Fibroblast of upper back skin (primary cell): ENCODE measurements at regions not wholly inside any gene's neighbourhood (a gene's known extent, or its start where the extent isn't known, plus 50 kb on each side); places are given as distances from the start of the nearest gene placed in this dataset.

ENCODE experiments used
- DNase-seq: peaks from one replicate; pipeline ENCODE4 v3.0.0-alpha.2; 2013

GRCh38 chr4:171142045-171142444, 671.2 kb upstream of the GALNTL6 start:
- no peak for DNase-seq

DNA sequence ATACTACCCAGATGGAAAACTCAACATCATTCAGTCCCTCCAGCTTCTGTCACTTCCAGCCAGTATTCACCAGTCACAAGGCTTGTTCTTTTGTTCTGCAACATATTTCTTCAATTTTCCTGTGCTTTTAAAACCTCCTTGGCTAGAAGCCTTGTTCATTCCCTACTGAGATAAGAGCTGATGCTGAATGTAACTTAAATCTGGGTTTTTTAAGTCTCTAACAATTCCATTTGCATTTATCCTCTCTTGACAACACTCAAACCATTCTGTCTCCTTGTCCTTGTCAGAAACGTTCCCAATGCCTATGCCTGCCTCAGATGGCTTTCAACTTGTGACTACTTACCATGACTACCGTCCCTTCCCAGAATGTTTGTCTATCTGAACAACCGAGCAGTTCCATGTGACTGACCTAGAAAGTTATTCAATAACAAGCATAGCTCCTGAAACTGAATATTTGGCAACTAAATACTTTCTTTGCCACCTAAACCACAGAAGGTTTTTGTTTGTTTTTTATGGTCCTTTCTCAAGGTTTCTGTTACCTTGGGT, 682.9 kb upstream of the GALNTL6 start:
- DNase-seq, result no peak

- DNase-seq, result no peak
Observed at GRCh38 chr4:171118091-171118490, 695.1 kb upstream of the GALNTL6 start.

DNA sequence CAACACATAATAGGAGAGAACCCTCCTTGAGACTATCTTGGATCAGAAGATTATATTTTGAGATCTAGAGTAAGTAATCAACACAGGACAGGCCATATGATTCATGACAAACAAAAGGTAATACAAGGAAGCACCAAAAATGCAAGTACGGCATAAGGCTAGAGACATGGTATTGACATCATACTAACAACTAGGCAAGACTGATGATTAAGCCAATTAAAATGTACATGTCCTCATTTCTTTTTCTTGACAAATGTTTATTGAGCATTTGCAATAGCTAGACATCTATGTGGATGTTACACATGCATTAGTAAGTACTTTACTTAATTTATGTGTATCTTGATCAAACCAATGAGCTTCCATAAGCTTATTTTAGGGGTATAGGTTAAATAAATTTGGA, 695.7 kb upstream of the GALNTL6 start:
- DNase-seq, result no peak

DNA sequence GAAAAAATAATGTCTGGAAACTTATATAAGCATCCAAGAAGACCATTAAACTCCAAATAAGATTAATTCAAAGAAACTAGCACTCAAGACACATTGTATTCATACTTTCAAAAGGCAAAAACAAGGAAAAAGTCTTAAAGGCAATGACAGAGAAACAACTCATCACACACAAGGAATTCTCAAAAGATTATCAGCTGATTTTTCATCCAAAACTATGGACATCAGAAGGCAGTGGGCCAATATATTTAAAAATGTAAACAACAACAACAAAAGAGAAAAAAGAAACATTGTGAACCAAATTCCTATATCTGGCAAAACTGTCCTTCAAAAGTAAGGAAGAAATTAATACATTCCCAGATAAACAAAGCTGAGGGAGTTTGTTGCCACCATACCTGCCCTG, 711.4 kb upstream of the GALNTL6 start:
- no peak for DNase-seq

DNA sequence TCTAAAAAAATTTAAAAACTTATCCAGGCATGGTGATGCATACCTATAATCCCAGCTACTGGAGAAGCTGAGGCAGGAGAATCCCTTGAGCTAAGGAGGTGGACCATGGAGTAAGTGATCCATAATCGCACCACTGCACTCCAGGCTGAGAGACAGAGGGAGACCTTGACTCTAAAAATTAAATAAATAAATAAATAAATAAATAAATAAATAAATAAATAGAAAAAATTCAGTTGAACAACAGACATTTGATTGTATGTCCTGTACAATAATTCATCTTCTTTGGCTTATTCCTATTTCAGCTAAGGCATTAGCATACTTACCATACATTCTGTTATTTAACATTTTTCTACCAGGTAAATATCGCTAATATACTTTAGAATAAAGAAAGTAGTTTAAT, 726.1 kb upstream of the GALNTL6 start:
- no peak for DNase-seq

- no peak for DNase-seq
Observed at GRCh38 chr4:171067422-171067821, 745.8 kb upstream of the GALNTL6 start.

- DNase-seq, result no peak
Observed at GRCh38 chr4:171049380-171049779, 763.8 kb upstream of the GALNTL6 start.

DNA sequence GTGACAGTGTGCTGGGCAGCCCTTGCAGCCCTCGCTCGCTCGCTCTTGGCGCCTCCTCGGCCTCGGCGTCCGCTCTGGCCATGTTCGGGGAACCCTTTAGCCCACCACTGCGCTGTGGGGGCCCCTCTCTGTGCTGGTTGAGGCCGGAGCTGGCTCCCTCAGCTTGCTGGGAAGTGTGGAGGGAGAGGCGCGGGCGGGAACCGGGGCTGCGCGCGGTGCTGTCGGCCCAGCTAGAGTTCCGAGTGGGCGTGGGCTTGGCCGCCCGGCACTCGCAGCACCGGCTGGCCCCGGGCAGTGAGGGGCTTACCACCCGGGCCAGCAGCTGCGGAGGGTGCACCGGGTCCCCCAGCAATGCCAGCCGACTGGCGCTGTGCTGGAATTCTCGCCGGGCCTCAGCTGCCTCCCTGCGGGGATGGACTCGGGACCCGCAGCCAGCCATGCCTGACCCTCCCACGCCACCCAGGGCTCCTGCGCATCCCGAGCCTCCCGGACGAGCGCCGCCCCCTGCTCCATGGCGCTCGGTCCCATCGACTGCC, 770.1 kb upstream of the GALNTL6 start:
- no peak for DNase-seq

DNA sequence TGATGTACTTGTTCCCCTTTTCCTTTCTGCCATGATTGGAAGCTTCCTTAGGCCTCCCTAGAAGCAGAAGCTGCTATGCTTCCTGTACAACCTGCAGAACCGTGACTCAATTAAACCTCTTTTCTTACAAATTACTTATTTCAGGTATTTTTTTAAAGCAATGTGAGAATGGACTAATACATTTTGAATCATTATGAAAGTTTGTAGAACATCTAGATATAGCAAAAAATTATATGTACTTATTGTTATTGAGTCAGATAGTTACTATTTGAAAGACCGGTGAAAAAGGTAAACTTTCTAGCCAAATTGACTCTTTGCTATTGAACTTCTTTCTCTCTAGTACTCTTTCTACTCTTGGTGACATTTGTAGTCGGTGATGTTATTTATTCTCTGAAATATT, 777.3 kb upstream of the GALNTL6 start:
- DNase-seq, result no peak

DNA sequence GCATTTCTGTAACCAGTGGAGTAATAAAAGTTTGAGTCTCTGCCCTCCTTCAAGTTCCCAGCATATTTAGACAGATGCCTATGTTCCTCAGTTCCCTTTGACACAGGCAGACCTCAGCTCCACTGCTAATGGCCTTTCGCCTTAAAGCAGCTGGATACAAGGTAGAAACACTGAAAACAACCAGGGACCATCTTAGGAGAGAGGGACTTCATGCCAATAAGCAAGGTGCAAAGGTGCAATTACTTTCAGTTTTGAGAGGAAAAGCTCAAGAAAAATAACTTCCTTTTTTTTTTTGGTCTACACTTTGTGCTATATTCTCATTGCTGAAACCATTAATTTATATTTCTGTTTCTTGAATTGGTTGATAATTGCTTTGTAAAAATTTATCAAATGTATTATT, 781.9 kb upstream of the GALNTL6 start:
- no peak for DNase-seq

- no peak for DNase-seq
Observed at GRCh38 chr4:171025776-171026175, 787.4 kb upstream of the GALNTL6 start.

DNA sequence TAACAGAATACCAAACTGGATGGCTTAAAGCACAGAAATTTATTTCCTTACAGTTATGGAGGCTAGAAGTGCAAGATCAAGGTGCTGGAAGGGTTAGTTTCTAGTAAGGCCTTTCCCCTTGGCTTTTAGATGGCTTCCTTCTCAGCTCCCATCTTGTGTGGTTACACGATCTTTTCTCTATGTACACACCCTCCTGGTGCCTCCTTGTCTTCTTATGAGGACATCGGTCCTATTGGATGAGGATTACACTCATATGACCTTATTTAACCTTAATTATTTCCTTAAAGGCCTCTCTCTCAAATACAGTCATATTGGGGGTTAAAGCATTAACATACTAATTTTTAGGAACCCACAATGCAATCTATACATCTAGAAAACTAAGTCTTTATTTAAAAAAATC, 787.9 kb upstream of the GALNTL6 start:
- no peak for DNase-seq

- no peak for DNase-seq
Observed at GRCh38 chr4:171024720-171025303, 788.4 kb upstream of the GALNTL6 start.

GRCh38 chr4:171022824-171023230, 790.4 kb upstream of the GALNTL6 start:
- DNase-seq, result no peak

GRCh38 chr4:171017593-171017992, 795.6 kb upstream of the GALNTL6 start:
- DNase-seq, result peak; percentile 24

DNA sequence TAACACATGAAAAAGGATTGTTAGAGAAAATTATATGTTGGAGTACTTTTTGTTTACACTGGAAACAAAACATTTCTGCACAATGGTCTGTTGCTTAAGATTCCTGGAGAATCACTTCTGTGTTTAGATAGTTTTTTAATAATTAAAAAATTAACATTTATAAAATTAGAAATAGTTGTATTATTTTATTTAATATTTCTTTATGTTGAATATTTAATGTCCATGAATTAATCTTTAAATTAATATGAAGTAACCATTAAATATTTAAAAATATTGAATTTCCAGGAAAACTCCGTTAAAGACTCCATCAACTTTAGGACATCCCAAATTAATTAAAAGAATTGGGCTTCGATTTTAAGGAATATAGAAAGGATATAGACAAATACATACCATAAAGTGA, 797.1 kb upstream of the GALNTL6 start:
- no peak for DNase-seq

DNA sequence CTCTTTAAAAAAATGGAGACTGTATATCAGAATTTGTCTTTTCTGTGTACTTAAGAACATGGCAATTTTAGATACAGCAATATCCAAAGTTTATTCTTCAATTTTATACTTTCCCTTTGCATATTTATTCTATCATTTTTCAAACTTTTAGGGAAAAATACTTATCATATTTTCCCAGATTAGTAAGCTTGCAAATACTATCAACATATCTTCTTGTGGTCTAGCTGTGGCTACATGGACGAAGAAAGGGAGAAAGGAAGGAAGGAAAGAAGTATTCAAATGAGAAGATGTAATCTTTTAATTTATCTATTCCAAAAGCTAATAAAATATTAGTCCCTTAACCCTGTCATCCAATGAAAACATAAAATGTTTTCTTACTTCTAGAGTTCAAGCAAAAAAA, 797.8 kb upstream of the GALNTL6 start:
- no peak for DNase-seq

DNA sequence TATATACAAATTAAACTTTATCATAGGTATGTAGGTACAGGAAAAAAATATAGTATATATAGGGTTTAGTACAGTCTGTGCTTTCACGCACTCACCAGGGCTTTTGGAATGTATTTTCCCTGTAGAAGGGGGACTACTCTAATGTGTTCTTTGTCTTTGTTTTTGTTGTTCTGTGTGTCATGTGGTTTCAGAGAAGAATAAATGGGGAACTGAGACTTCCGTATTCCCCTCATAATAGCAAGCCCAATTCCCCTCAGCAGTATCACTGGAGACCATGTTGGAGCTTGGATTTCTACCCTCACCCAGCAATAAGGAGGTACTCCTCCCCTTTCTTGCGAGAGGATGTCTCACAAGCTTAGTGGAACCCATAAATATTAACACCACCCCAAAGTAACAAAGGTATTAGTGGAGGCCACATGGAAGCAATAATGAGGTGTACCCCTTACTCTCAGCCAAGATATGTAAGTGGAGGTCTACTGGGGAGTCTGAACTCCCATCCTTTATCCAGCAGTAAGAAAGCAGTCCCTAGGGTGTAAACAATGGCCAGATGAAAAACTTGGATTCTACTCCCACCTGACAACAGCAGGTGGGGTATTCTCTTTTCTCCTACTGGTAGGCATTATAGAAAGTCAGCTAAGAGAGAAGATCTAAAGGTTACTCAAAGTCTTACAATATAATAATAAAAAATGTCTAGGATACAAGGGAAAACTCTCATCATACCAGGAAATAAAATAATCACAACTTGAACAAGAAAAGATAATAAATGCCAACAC, 805.4 kb upstream of the GALNTL6 start:
- DNase-seq, result no peak

GRCh38 chr4:171002246-171002645, 811.0 kb upstream of the GALNTL6 start:
- no peak for DNase-seq

GRCh38 chr4:170990989-170991589, 822.1 kb upstream of the GALNTL6 start:
- DNase-seq, result peak; percentile 23

GRCh38 chr4:170988446-170988845, 824.8 kb upstream of the GALNTL6 start:
- no peak for DNase-seq

DNA sequence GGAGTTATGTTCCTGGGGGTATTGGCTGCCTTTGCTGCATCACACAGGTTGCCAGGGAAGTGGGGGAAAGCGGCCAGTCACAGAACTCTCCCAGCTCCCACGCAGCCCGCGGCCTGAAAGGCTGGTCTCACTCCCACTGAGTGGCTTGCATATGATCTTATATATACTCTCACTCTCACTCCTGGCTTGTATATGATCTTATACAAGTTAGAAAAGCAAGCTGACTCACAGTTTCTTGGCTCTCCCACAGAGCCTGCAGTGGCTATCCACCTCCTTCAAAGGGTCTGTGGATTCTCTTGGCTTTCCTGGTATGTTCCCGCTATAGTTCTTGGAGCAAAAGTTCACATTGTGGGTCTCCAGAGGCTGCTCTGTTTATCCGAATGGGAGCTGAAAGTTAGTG, 833.5 kb upstream of the GALNTL6 start:
- peak; percentile 9 for DNase-seq

DNA sequence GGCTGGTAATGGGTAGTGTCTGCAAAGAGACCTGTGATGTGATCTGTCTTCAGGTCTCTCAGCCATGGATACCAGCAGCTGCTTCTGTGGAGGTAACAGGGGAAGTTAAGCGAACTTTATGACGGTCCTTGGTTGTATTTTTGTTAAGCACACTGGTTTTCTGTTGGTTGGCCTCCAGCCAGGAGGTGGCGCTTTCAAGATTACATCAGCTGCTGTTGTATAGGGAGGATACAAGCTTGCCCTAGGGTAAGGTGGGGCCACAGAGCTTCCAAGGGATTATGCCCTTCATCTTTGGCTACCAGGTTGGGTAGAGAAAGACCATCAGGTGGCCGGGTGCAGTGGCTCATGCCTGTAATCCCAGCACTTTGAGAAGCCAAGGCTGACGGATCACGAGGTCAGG, 834.2 kb upstream of the GALNTL6 start:
- DNase-seq, result no peak
